ENCODE measurements at regions not wholly inside any gene's neighbourhood (a gene's known extent, or its start where the extent isn't known, plus 50 kb on each side); places are given as distances from the start of the nearest gene placed in this dataset.

DNA sequence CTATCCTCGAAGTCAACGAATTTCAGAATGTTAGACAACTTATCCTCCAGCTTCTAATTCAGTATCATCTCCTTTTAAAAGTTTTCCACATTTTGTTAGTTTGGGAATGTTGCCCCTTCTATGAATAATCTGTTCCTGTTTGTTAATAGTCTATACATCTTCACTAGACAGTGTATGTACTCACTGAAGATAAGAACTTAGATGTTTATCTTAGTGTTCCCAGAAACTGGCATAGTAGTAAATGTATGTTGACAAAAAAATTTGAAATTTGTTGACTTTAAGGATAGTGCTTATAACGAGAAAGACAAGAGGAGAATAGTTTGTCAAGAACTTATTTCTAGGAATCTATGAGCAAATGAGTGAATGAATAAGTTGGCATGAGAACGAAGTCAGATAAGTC is 162.0 kb upstream of the GULP1 start:
- H3K4me3 ChIP-seq (ENCODE audit: extremely low read depth in 1 of 4, insufficient read depth in 2 of 4, low read depth in 3 of 4, low read length in 4 of 4) = no peak overlapping the region
- no peak overlapping the region for H2BK12ac ChIP-seq (ENCODE audit: low read depth, low read length)
- H3K79me2 ChIP-seq (ENCODE audit: control insufficient read depth in 1 of 2, insufficient read depth in 2 of 2, low read length in 2 of 2) = no peaks in the 10 kb centered on the region
- H2BK120ac ChIP-seq (replicated peaks; ENCODE audit: low read depth, low read length) = no peak overlapping the region
- H3K9ac ChIP-seq (replicated peaks in 1 of 4; ENCODE audit: extremely low read depth in 1 of 4, low read depth in 3 of 4, low read length in 3 of 4) = no peak overlapping the region
- no peak overlapping the region for H2AFZ ChIP-seq (ENCODE audit: low read length)
- no peaks in the 10 kb centered on the region for H3K36me3 ChIP-seq (ENCODE audit: control insufficient read depth in 2 of 4, insufficient read depth in 4 of 4, low read length in 3 of 4)
- no peak overlapping the region for H3K18ac ChIP-seq (ENCODE audit: extremely low read depth, low read length)
- WGBS, 2 experiments (ENCODE audit: extremely low coverage in 1 of 2, insufficient coverage in 1 of 2, insufficient read length in 1 of 2, insufficient replicate concordance in 2 of 2, low coverage in 1 of 2, low lambda C conversion rate in 2 of 2, missing lambda C conversion rate in 1 of 2) = 83% methylated on average over 4 of the region's 4 CpGs; no CpG with 5 or more reads in 1 of the 2 experiments
- TF ChIP-seq FOSL1 (IDR thresholded peaks at IDR 0.05; ENCODE audit: insufficient read depth, low read depth, low read length) (no peak), JUN (IDR thresholded peaks at IDR 0.05; ENCODE audit: low read depth, low read length) (no peak), PHF8 (conservative IDR thresholded peaks at IDR 0.05; ENCODE audit: low read depth, low read length) (no peak), SIX5 (IDR thresholded peaks at IDR 0.05; ENCODE audit: low read depth, low read length) (no peak), CTBP2 (IDR thresholded peaks at IDR 0.05; ENCODE audit: borderline replicate concordance, insufficient read depth, insufficient read length, low read length) (no peak), TBP (IDR thresholded peaks at IDR 0.05; ENCODE audit: low read depth, low read length) (no peak), GABPA (IDR thresholded peaks at IDR 0.05; ENCODE audit: borderline replicate concordance, insufficient read depth, low read length) (no peak), RFX5 (IDR thresholded peaks at IDR 0.05; ENCODE audit: borderline replicate concordance, low read depth, low read length) (no peak), ZNF274 (IDR thresholded peaks at IDR 0.05; ENCODE audit: borderline replicate concordance, extremely low read depth, low read length) (no peak), TAF7 (optimal IDR thresholded peaks at IDR 0.05; ENCODE audit: borderline replicate concordance, low read depth, low read length) (no peak), EZH2 (IDR thresholded peaks at IDR 0.05; ENCODE audit: low read depth, low read length, severe bottlenecking) (no peak), TEAD4 (IDR thresholded peaks at IDR 0.05; ENCODE audit: low read depth, low read length) (no peak)
- TF ChIP-seq, protein P1, sequence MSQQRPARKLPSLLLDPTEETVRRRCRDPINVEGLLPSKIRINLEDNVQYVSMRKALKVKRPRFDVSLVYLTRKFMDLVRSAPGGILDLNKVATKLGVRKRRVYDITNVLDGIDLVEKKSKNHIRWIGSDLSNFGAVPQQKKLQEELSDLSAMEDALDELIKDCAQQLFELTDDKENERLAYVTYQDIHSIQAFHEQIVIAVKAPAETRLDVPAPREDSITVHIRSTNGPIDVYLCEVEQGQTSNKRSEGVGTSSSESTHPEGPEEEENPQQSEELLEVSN (IDR thresholded peaks at IDR 0.05) = no peak
- TF ChIP-seq, protein P2, sequence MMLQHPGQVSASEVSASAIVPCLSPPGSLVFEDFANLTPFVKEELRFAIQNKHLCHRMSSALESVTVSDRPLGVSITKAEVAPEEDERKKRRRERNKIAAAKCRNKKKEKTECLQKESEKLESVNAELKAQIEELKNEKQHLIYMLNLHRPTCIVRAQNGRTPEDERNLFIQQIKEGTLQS (IDR thresholded peaks at IDR 0.05; ENCODE audit: insufficient read depth, low read depth, low read length) = no peak
- H3K23ac ChIP-seq (ENCODE audit: insufficient read length) = no peak overlapping the region
- no peaks in the 10 kb centered on the region for H3K27me3 ChIP-seq (replicated peaks in 1 of 4; ENCODE audit: control insufficient read depth in 3 of 4, extremely low read depth in 1 of 4, insufficient read depth in 3 of 4, low read length in 3 of 4)
- no peak overlapping the region for H2BK20ac ChIP-seq (ENCODE audit: low read length)
- no peak for DNase-seq (ENCODE audit: low read depth in 1 of 2, low spot score in 2 of 2)
- no peak overlapping the region for H2AK5ac ChIP-seq (ENCODE audit: low read depth, low read length)
- no peak overlapping the region for H4K8ac ChIP-seq (ENCODE audit: extremely low read depth, insufficient read depth, low read length)
- H4K20me1 ChIP-seq (replicated peaks in 1 of 2; ENCODE audit: control insufficient read depth in 1 of 2, insufficient read depth in 2 of 2, low read length in 2 of 2) = no peaks in the 10 kb centered on the region
- no peak overlapping the region for H3K4ac ChIP-seq (replicated peaks; ENCODE audit: insufficient read length, low read depth, low read length)
- H3K4me1 ChIP-seq (replicated peaks in 1 of 4; ENCODE audit: control insufficient read depth in 3 of 4, insufficient read depth in 4 of 4, low read length in 3 of 4) = no peaks in the 10 kb centered on the region
- H2BK5ac ChIP-seq (ENCODE audit: low read depth, low read length) = no peak overlapping the region
- no peaks in the 10 kb centered on the region for H3K79me1 ChIP-seq (ENCODE audit: low read depth, low read length)
- H3K23me2 ChIP-seq (ENCODE audit: low read depth, low read length) = no peaks in the 10 kb centered on the region
- H3K56ac ChIP-seq (replicated peaks; ENCODE audit: insufficient read length, low read depth, low read length) = no peak overlapping the region
- ChIA-PET POLR2A (ENCODE audit: partially characterized antibody) (no interaction called here), CTCF (ENCODE audit: partially characterized antibody) (interaction anchor here (1.1 to 1.3 kb wide), 2 partner anchors 17 to 231 kb away, joined by 3 read pairs; no protein-coding TSS in a partner anchor)
- no peak overlapping the region for H4K5ac ChIP-seq (ENCODE audit: insufficient read length, low read depth, low read length)
- no peaks in the 10 kb centered on the region for H3K9me3 ChIP-seq (ENCODE audit: insufficient read depth in 2 of 2, low read depth in 1 of 2, low read length in 1 of 2)
- H4K91ac ChIP-seq (replicated peaks; ENCODE audit: insufficient read length, low read length) = no peak overlapping the region
- FAIRE-seq = no peak
- no peak overlapping the region for H3K14ac ChIP-seq (ENCODE audit: insufficient read length)
- no peak overlapping the region for H2BK15ac ChIP-seq (ENCODE audit: low read length)
- no peak overlapping the region for H3K27ac ChIP-seq (ENCODE audit: low read depth, low read length)
- H3K4me2 ChIP-seq (ENCODE audit: insufficient read depth in 1 of 2, low read depth in 2 of 2, low read length in 2 of 2) = no peak overlapping the region

All from H1 (cell line).